Endodermal cell (in vitro differentiated cells): ENCODE measurements at regions not wholly inside any gene's neighbourhood (a gene's known extent, or its start where the extent isn't known, plus 50 kb on each side); places are given as distances from the start of the nearest gene placed in this dataset.

Experiments
- DNase-seq: peaks from one replicate; pipeline ENCODE4 v3.0.0-alpha.2; 2017
- H3K27ac ChIP-seq: 2 replicates; pipeline ENCODE4 v1.5.1; 2013; ENCODE audit warnings: mild to moderate bottlenecking, low read depth, low read length, moderate library complexity
- H3K27me3 ChIP-seq: 2 replicates; pipeline ENCODE4 v1.6.1; 2013; ENCODE audit warnings: mild to moderate bottlenecking, low read length, moderate library complexity; ENCODE audit not compliant: insufficient read depth, control insufficient read depth, poor library complexity, severe bottlenecking
- H3K36me3 ChIP-seq: 2 replicates; pipeline ENCODE4 v1.7.0; 2013; ENCODE audit warnings: mild to moderate bottlenecking, low read length, moderate library complexity; ENCODE audit not compliant: control insufficient read depth, insufficient read depth
- H3K4me1 ChIP-seq: one replicate; pipeline ENCODE4 v1.7.0; 2013; ENCODE audit warnings: low read length; ENCODE audit not compliant: control insufficient read depth, insufficient read depth
- H3K4me3 ChIP-seq: 2 replicates; pipeline ENCODE4 v1.5.1; 2013; ENCODE audit warnings: mild to moderate bottlenecking, low read length, moderate library complexity
- H3K9ac ChIP-seq: 2 replicates; pipeline ENCODE4 v1.6.1; 2013; ENCODE audit warnings: mild to moderate bottlenecking, low read length, moderate library complexity; ENCODE audit not compliant: poor library complexity, severe bottlenecking; ENCODE audit errors: extremely low read depth
- H3K9me3 ChIP-seq: 2 replicates; pipeline ENCODE4 v1.6.1; 2013; ENCODE audit warnings: mild to moderate bottlenecking, low read length, moderate library complexity; ENCODE audit not compliant: control insufficient read depth
- H3K27ac Mint-ChIP-seq: 2 replicates; pipeline ENCODE4 v1.8.0; 2020; ENCODE audit warnings: mixed read lengths
- H3K27me3 Mint-ChIP-seq: 2 replicates; pipeline ENCODE4 v1.8.0; 2021; ENCODE audit warnings: mild to moderate bottlenecking, mixed read lengths; ENCODE audit not compliant: insufficient read depth
- H3K36me3 Mint-ChIP-seq: 2 replicates; pipeline ENCODE4 v1.8.0; 2020; ENCODE audit warnings: low read depth, mixed read lengths
- H3K4me1 Mint-ChIP-seq: 2 replicates; pipeline ENCODE4 v1.8.0; 2020; ENCODE audit warnings: mixed read lengths
- H3K4me3 Mint-ChIP-seq: 2 replicates; pipeline ENCODE4 v1.8.0; 2020; ENCODE audit warnings: mild to moderate bottlenecking, moderate library complexity, mixed read lengths
- H3K9me3 Mint-ChIP-seq: 2 replicates; pipeline ENCODE4 v1.8.0; 2020; ENCODE audit warnings: mild to moderate bottlenecking, mixed read lengths
- WGBS, 2 experiments: methylation state at CpG; one replicate each; pipeline versions ENCODE4 v1.1.5 to v1.1.7; 2013; ENCODE audit warnings: missing lambda C conversion rate in 2 of 2, mixed read lengths in 1 of 2; ENCODE audit not compliant: insufficient coverage in 1 of 2, insufficient read length in 1 of 2; 5-methylcytosine and 5-hydroxymethylcytosine counted together
- TF ChIP-seq, protein P1 (sequence below): fragments of 200-600 bp; sonication (generic); conservative IDR thresholded peaks from 2 replicates; pipeline ENCODE4 v1.5.0; 2021; ENCODE audit warnings: antibody characterized with exemption, mild to moderate bottlenecking

DNA sequence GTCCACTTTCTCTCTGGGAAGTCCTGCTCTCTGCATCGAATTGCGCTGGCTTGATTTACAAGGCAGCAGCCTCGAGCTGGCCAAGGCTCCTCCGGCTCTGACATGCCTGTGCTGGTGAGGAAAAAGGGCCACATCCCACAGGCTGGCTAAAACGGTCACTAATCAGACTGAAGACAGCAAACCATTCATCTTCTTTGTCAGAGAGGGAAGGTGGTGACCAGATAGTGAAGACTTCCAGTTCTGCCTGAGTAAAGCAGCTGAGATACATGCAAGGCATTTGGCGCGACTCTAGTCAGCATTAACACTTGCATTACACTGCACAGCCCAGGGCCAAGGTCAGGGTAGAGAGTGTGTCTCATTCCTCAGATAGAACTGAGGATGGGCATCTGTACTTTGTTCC lies 203.2 kb upstream of the MAP3K7 start:
- DNase-seq = no peak
- Histone ChIP-seq H3K36me3 (no peaks in the 10 kb centered on the region), H3K9ac (no peak overlapping the region), H3K4me1 (no peaks in the 10 kb centered on the region), H3K27ac (no peak overlapping the region), H3K27me3 (no peaks in the 10 kb centered on the region), H3K9me3 (no peaks in the 10 kb centered on the region), H3K4me3 (no peak overlapping the region)
- TF ChIP-seq, protein P1, sequence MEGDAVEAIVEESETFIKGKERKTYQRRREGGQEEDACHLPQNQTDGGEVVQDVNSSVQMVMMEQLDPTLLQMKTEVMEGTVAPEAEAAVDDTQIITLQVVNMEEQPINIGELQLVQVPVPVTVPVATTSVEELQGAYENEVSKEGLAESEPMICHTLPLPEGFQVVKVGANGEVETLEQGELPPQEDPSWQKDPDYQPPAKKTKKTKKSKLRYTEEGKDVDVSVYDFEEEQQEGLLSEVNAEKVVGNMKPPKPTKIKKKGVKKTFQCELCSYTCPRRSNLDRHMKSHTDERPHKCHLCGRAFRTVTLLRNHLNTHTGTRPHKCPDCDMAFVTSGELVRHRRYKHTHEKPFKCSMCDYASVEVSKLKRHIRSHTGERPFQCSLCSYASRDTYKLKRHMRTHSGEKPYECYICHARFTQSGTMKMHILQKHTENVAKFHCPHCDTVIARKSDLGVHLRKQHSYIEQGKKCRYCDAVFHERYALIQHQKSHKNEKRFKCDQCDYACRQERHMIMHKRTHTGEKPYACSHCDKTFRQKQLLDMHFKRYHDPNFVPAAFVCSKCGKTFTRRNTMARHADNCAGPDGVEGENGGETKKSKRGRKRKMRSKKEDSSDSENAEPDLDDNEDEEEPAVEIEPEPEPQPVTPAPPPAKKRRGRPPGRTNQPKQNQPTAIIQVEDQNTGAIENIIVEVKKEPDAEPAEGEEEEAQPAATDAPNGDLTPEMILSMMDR = no peak
- WGBS, 2 experiments = 94 to 100% methylated on average over 2 to 7 of the region's 7 CpGs
- H3K27ac Mint-ChIP-seq = no peak overlapping the region
- H3K4me1 Mint-ChIP-seq = peaks cover 5% of the 10 kb centered on the region
- H3K27me3 Mint-ChIP-seq = no peaks in the 10 kb centered on the region
- no peak overlapping the region for H3K4me3 Mint-ChIP-seq
- H3K36me3 Mint-ChIP-seq = no peaks in the 10 kb centered on the region
- H3K9me3 Mint-ChIP-seq = no peaks in the 10 kb centered on the region

DNA sequence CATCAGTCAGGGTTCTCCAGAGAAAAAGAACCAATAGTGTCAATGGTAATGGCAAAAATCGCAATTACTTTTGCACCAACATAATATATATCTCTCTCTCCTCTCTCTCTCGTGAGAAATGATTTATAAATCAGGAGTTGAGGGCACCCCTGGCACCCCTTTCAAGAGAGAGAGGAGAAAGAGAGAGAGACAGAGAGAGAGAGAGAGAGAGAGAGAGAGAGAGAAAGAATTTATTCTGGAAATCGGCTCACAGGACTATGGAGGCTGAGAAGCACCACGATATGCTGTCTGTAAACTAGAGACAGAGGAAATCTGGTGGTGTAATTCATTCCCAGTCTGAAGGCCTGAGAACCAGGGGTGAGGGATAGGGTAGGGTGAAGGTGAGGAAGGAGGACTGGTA lies 201.9 kb upstream of the MAP3K7 start:
- H3K4me1 Mint-ChIP-seq = peaks cover 5% of the 10 kb centered on the region
- H3K9ac ChIP-seq = no peak overlapping the region
- H3K27me3 Mint-ChIP-seq = no peaks in the 10 kb centered on the region
- no peak overlapping the region for H3K27ac ChIP-seq
- no peak overlapping the region for H3K27ac Mint-ChIP-seq
- no peaks in the 10 kb centered on the region for H3K36me3 ChIP-seq
- no peak for DNase-seq
- H3K9me3 ChIP-seq = no peaks in the 10 kb centered on the region
- WGBS, 2 experiments = 90 to 100% methylated on average over 1 to 4 of the region's 4 CpGs
- no peaks in the 10 kb centered on the region for H3K36me3 Mint-ChIP-seq
- H3K4me1 ChIP-seq = no peaks in the 10 kb centered on the region
- no peak overlapping the region for H3K4me3 Mint-ChIP-seq
- no peaks in the 10 kb centered on the region for H3K9me3 Mint-ChIP-seq
- peaks cover 1% of the 10 kb centered on the region for H3K27me3 ChIP-seq
- H3K4me3 ChIP-seq = no peak overlapping the region
- TF ChIP-seq, protein P1 = no peak

DNA sequence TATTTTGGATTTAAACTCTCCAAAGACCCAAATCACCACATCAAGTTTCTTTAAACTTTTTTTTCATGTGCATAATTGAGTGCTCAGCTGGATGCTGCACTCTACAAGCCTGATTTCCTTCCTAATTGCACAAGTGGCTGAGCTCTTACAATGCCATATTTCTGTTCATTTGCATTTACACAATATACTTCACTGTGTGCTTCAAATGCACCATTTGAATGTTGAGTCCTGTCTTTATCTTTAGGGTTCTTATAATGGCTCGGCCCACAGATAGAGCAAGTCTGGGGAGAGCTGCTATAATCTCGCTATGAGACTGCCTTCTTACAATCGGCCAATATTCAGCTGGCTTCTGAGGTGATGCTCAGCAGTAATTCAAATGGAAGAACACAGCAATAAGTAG lies 200.6 kb upstream of the MAP3K7 start:
- Mint-ChIP-seq H3K4me1 (peaks cover 5% of the 10 kb centered on the region), H3K27ac (no peak overlapping the region), H3K27me3 (no peaks in the 10 kb centered on the region), H3K4me3 (no peak overlapping the region), H3K9me3 (no peaks in the 10 kb centered on the region), H3K36me3 (no peaks in the 10 kb centered on the region)
- DNase-seq = no peak
- 68 to 73% methylated on average over 3 of the region's 3 CpGs for WGBS, 2 experiments
- H3K36me3 ChIP-seq = no peaks in the 10 kb centered on the region
- TF ChIP-seq, protein P1 = no peak
- H3K27ac ChIP-seq = no peak overlapping the region
- peaks cover 4% of the 10 kb centered on the region for H3K27me3 ChIP-seq
- no peak overlapping the region for H3K9ac ChIP-seq
- no peak overlapping the region for H3K4me3 ChIP-seq
- H3K4me1 ChIP-seq = no peaks in the 10 kb centered on the region
- H3K9me3 ChIP-seq = no peaks in the 10 kb centered on the region
